HG02678 (cell line): ENCODE measurements at regions not wholly inside any gene's neighbourhood (a gene's known extent, or its start where the extent isn't known, plus 50 kb on each side); places are given as distances from the start of the nearest gene placed in this dataset.

ENCODE experiments used
- ATAC-seq: cut with Tn5 transposase; IDR thresholded peaks from one replicate; pipeline ENCODE4 v1.9.1; 2021; ENCODE audit warnings: mild to moderate bottlenecking, moderate library complexity; ENCODE audit not compliant: unreplicated experiment

GRCh38 chr9:106621313-106622163 lies 241.4 kb upstream of the ZNF462 start:
- no peak for ATAC-seq

GRCh38 chr9:106622164-106622487 lies 240.8 kb upstream of the ZNF462 start:
- no peak for ATAC-seq

- no peak for ATAC-seq
These were observed 239.4 kb upstream of the ZNF462 start for GRCh38 chr9:106623558-106623957.

- ATAC-seq, result no peak
These were observed 237.6 kb upstream of the ZNF462 start for GRCh38 chr9:106625259-106625789.

GRCh38 chr9:106626936-106627335 lies 236.0 kb upstream of the ZNF462 start:
- ATAC-seq, result no peak

- ATAC-seq, result no peak
These were observed 230.3 kb upstream of the ZNF462 start for GRCh38 chr9:106632621-106633020.

GRCh38 chr9:106634183-106634582 lies 228.8 kb upstream of the ZNF462 start:
- ATAC-seq, result no peak

- ATAC-seq, result no peak
These were observed 228.3 kb upstream of the ZNF462 start for GRCh38 chr9:106634641-106635040.

GRCh38 chr9:106637486-106637885 lies 225.5 kb upstream of the ZNF462 start:
- ATAC-seq, result no peak

- no peak for ATAC-seq
These were observed 222.9 kb upstream of the ZNF462 start for GRCh38 chr9:106639873-106640568.

- ATAC-seq, result no peak
These were observed 219.6 kb upstream of the ZNF462 start for GRCh38 chr9:106643211-106643930.

GRCh38 chr9:106644661-106645060 lies 218.3 kb upstream of the ZNF462 start:
- ATAC-seq, result no peak

- ATAC-seq, result no peak
These were observed 214.2 kb upstream of the ZNF462 start for GRCh38 chr9:106648799-106649198.

- ATAC-seq, result no peak
These were observed 213.3 kb upstream of the ZNF462 start for GRCh38 chr9:106649664-106650063.

GRCh38 chr9:106653213-106653612 lies 209.8 kb upstream of the ZNF462 start:
- no peak for ATAC-seq

- no peak for ATAC-seq
These were observed 207.0 kb upstream of the ZNF462 start for GRCh38 chr9:106655966-106656365.

GRCh38 chr9:106657926-106658325 lies 205.0 kb upstream of the ZNF462 start:
- no peak for ATAC-seq

- no peak for ATAC-seq
These were observed 194.4 kb upstream of the ZNF462 start for GRCh38 chr9:106668534-106668933.

GRCh38 chr9:106669835-106670234 lies 193.1 kb upstream of the ZNF462 start:
- no peak for ATAC-seq

GRCh38 chr9:106670418-106670817 lies 192.5 kb upstream of the ZNF462 start:
- no peak for ATAC-seq

GRCh38 chr9:106675780-106676179 lies 187.2 kb upstream of the ZNF462 start:
- ATAC-seq, result no peak
